GM20000 (cell line): ENCODE measurements at regions not wholly inside any gene's neighbourhood (a gene's known extent, or its start where the extent isn't known, plus 50 kb on each side); places are given as distances from the start of the nearest gene placed in this dataset.
"Not testable (repeated sequence)": the region's sequence is repeated elsewhere in the genome, so short reads cannot be mapped to it uniquely, and the experiment has no call there.

Experiments
- DNase-seq: peaks from one replicate; pipeline ENCODE4 v3.0.0; 2012; ENCODE audit warnings: low spot score
- TF ChIP-seq, protein P1 (sequence below): IDR thresholded peaks from 2 replicates; pipeline ENCODE4 v1.5.1; 2012; ENCODE audit warnings: mild to moderate bottlenecking, control low read depth; ENCODE audit errors: extremely low read depth, missing control alignments

DNA sequence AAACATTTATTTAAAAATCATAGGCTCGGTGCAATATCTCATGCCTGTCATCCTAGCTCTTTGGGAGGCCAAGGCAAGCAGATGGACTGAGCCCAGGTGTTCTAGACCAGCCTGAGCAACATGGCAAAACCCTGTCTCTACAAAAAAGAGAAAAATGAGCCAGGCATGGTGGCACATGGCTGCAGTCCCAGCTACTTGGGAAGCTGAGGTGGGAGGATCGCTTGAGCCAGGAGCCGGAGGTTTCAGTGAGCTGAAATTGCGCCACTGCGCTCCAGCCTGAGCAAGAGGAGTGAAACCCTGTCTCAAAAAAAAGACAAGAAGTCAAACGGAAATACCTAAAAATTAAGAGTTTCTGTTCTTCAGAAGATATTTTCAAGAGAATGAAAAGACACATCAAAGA, 122.3 kb downstream of the RSL24D1 start:
- TF ChIP-seq, protein P1, sequence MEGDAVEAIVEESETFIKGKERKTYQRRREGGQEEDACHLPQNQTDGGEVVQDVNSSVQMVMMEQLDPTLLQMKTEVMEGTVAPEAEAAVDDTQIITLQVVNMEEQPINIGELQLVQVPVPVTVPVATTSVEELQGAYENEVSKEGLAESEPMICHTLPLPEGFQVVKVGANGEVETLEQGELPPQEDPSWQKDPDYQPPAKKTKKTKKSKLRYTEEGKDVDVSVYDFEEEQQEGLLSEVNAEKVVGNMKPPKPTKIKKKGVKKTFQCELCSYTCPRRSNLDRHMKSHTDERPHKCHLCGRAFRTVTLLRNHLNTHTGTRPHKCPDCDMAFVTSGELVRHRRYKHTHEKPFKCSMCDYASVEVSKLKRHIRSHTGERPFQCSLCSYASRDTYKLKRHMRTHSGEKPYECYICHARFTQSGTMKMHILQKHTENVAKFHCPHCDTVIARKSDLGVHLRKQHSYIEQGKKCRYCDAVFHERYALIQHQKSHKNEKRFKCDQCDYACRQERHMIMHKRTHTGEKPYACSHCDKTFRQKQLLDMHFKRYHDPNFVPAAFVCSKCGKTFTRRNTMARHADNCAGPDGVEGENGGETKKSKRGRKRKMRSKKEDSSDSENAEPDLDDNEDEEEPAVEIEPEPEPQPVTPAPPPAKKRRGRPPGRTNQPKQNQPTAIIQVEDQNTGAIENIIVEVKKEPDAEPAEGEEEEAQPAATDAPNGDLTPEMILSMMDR = no peak

DNA sequence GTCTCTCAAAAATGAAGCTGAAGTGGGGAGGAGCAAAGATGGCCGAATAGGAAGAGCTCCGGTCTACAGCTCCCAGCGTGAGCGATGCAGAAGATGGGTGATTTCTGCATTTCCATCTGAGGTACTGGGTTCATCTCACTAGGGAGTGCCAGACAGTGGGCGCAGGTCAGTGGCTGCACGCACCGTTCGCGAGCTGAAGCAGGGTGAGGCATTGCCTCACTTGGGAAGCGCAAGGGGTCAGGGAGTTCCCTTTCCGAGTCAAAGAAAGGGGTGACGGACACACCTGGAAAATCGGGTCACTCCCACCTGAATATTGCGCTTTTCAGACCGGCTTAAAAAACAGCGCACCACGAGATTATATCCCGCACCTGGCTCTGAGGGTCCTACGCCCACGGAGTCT, 132.8 kb downstream of the RSL24D1 start:
- DNase-seq = not testable (repeated sequence)

More for the DNA sequence above, 122.3 kb downstream of the RSL24D1 start:
- DNase-seq = no peak

DNA sequence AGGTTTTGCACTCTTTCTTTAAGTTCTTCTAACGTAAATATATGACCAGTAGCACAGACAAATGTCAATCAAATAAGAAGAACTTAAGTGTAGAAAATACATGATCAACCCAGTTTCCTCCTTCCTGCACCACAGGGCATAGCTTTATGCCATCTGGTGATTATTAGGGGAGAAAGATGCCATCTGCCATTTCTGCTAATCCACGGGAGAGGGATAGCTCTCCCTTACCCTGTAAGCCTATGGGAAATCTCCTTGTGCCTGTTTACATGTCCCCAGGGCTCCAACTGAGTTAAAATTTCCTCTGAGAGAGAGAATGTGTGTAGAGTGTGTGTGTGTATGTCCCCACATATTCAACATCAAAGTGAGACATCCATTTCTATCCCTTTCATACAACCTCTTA, 135.9 kb downstream of the RSL24D1 start:
- DNase-seq = no peak

DNA sequence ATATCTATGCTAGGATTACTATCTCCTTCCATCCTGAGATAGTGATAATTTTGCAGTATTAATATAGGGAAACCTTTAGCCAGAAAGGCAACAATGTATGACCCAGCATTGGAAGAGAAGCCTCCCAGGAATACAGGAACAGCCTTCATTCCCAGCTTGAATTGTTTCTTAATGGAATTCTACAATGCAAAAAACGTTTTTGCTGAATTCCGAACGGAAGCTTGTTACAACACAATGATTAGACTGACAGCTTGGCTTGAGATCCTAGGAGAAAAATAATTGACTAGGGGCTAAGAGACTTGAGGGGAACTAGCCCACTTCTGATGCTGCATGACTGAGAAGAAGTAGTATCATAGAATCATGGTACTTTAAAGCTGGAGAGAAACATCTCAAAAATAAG, 140.2 kb downstream of the RSL24D1 start:
- no peak for DNase-seq
- TF ChIP-seq, protein P1 = no peak

More for the DNA sequence above, 135.9 kb downstream of the RSL24D1 start:
- TF ChIP-seq, protein P1 = no peak

DNA sequence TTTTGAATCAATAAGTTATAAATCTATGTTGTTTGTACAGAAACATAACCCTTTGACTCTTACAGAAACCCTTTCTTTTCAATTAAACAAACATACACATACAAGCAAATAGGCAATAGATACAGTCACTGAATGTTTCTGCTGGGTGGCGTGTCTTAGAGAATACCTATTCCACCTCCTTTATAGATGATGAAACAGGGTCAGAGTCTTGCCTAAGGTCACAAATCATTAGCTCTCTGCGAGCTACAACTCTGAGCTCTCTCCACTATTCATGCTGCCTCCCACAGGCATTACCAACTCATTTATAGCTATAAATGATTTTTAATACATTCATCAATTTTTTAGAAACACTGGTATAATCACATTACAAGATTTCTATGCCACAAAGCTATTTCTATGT, 152.6 kb downstream of the RSL24D1 start:
- DNase-seq = no peak
- TF ChIP-seq, protein P1 = no peak

DNA sequence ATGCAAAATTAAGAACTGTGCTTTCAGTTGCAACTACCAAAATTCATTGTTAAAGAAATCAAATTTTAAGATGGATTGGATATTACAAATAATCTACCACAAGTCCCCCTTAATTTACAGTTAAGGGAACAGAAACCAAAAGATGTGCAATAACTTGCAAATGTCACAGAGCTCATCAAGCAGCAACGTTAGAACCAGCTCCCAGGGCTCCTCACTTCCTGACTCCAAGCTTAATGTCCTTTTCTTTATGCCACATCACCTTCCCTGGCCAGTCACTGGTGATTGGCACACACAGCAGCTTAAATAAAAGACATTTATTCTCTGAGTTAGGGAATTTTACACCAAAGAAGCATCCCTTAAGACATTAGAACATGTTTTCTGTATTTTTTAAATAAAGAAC, 159.7 kb downstream of the RSL24D1 start:
- DNase-seq = no peak
- TF ChIP-seq, protein P1 = no peak

DNA sequence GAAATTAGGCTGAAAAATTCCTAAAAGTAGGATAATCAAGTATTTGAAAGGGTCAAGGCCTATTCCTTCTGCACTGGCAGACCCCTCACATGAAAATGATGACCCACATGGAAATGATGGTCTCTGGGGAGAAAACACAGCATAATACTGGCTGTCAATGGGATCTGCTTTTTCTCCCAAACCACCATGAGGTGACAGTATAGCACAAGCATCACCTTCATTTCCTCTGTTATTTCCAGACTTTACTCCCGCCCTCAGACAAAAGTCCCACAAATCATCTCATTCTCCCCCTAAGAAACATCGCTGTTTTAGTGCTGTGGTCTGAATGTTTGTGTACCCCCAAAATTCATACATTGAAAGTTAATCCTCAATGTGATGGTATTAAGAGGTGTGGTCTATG, 161.0 kb downstream of the RSL24D1 start:
- DNase-seq = no peak
- TF ChIP-seq, protein P1 = no peak

DNA sequence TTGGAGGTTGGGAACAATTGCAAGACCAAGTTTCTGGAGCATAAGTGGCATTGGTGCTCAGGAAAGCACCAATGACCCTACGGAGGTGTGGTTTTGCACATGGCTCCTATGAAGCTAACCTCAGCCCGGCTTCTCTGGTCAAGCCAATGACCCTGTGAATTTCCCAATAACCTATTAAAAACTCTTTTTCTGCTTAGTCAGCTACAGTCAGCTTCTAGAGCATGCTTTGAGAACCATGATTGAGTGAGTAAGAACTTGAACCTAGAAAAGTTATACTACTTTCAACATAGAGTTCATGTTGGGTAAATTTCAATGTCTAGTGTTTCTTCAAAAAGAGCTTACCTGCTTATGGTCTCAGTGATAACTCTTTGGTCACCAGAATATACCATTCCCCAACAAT, 163.2 kb downstream of the RSL24D1 start:
- TF ChIP-seq, protein P1 = no peak
- no peak for DNase-seq
